ENCODE measurements at regions not wholly inside any gene's neighbourhood (a gene's known extent, or its start where the extent isn't known, plus 50 kb on each side); places are given as distances from the start of the nearest gene placed in this dataset.

GRCh38 chr10:44761076-44761475 lies 150.1 kb upstream of the TMEM72 start:
- no peaks in the 10 kb centered on the region for H3K9me2 ChIP-seq (replicated peaks; ENCODE audit: insufficient read depth)
- peaks cover under 1% of the 10 kb centered on the region for H3K4me1 ChIP-seq (ENCODE audit: insufficient read depth)
- no peaks in the 10 kb centered on the region for H4K20me1 ChIP-seq (ENCODE audit: insufficient read depth, poor library complexity, severe bottlenecking)
- H3K27ac ChIP-seq = no peak overlapping the region
- no peaks in the 10 kb centered on the region for H3K79me2 ChIP-seq
- H3K27me3 ChIP-seq = no peaks in the 10 kb centered on the region
- no peak overlapping the region for H2AFZ ChIP-seq
- no peaks in the 10 kb centered on the region for H3K9me3 ChIP-seq (ENCODE audit: low read depth)
- no peak for DNase-seq (ENCODE audit: low spot score)
- no peaks in the 10 kb centered on the region for H3K36me3 ChIP-seq (replicated peaks; ENCODE audit: insufficient read depth, low read depth)
- no peak overlapping the region for H3K4me3 ChIP-seq
- no peak overlapping the region for H3K4me2 ChIP-seq
- WGBS (ENCODE audit: low lambda C conversion rate, missing lambda C conversion rate) = 69% methylated on average over 5 of the region's 5 CpGs
- no peak for TF ChIP-seq EZH2 (IDR thresholded peaks at IDR 0.05; ENCODE audit: borderline replicate concordance)
- TF ChIP-seq CTCF (IDR thresholded peaks at IDR 0.05; ENCODE audit: poor library complexity) = no peak
- no peak for TF ChIP-seq EZH2phosphoT487 (IDR thresholded peaks at IDR 0.05; ENCODE audit: low read depth, severe bottlenecking, unreplicated experiment)

GRCh38 chr10:44763331-44763730 lies 147.8 kb upstream of the TMEM72 start:
- 58% methylated on average over 3 of the region's 3 CpGs for WGBS (ENCODE audit: low lambda C conversion rate, missing lambda C conversion rate)

GRCh38 chr10:44765299-44765698 lies 145.8 kb upstream of the TMEM72 start:
- H3K4me2 ChIP-seq = no peak overlapping the region
- H4K20me1 ChIP-seq (ENCODE audit: insufficient read depth, poor library complexity, severe bottlenecking) = no peaks in the 10 kb centered on the region
- H3K27ac ChIP-seq = no peak overlapping the region
- no peak for TF ChIP-seq EZH2phosphoT487 (IDR thresholded peaks at IDR 0.05; ENCODE audit: low read depth, severe bottlenecking, unreplicated experiment)
- TF ChIP-seq CTCF (IDR thresholded peaks at IDR 0.05; ENCODE audit: poor library complexity) = no peak
- no peak for TF ChIP-seq EZH2 (IDR thresholded peaks at IDR 0.05; ENCODE audit: borderline replicate concordance)
- H3K9me3 ChIP-seq (ENCODE audit: low read depth) = no peaks in the 10 kb centered on the region
- DNase-seq (ENCODE audit: low spot score) = no peak
- H3K4me1 ChIP-seq (ENCODE audit: insufficient read depth) = peaks cover 20% of the 10 kb centered on the region
- WGBS (ENCODE audit: low lambda C conversion rate, missing lambda C conversion rate) = 63% methylated on average over 1 of the region's 1 CpG
- no peak overlapping the region for H3K4me3 ChIP-seq
- H3K36me3 ChIP-seq (replicated peaks; ENCODE audit: insufficient read depth, low read depth) = no peaks in the 10 kb centered on the region
- H3K9me2 ChIP-seq (replicated peaks; ENCODE audit: insufficient read depth) = no peaks in the 10 kb centered on the region
- H2AFZ ChIP-seq = no peak overlapping the region
- H3K79me2 ChIP-seq = no peaks in the 10 kb centered on the region
- no peaks in the 10 kb centered on the region for H3K27me3 ChIP-seq

More at GRCh38 chr10:44763331-44763730, 147.8 kb upstream of the TMEM72 start:
- H3K9me2 ChIP-seq (replicated peaks; ENCODE audit: insufficient read depth) = no peaks in the 10 kb centered on the region
- H3K27ac ChIP-seq = no peak overlapping the region
- H3K9me3 ChIP-seq (ENCODE audit: low read depth) = no peaks in the 10 kb centered on the region
- TF ChIP-seq CTCF (IDR thresholded peaks at IDR 0.05; ENCODE audit: poor library complexity) = no peak
- no peak for TF ChIP-seq EZH2 (IDR thresholded peaks at IDR 0.05; ENCODE audit: borderline replicate concordance)
- TF ChIP-seq EZH2phosphoT487 (IDR thresholded peaks at IDR 0.05; ENCODE audit: low read depth, severe bottlenecking, unreplicated experiment) = no peak
- peaks cover 12% of the 10 kb centered on the region for H3K4me1 ChIP-seq (ENCODE audit: insufficient read depth)
- DNase-seq (ENCODE audit: low spot score) = no peak
- no peaks in the 10 kb centered on the region for H3K27me3 ChIP-seq
- H3K4me3 ChIP-seq = no peak overlapping the region
- H3K36me3 ChIP-seq (replicated peaks; ENCODE audit: insufficient read depth, low read depth) = no peaks in the 10 kb centered on the region
- H3K4me2 ChIP-seq = no peak overlapping the region
- no peaks in the 10 kb centered on the region for H4K20me1 ChIP-seq (ENCODE audit: insufficient read depth, poor library complexity, severe bottlenecking)
- H2AFZ ChIP-seq = no peak overlapping the region
- H3K79me2 ChIP-seq = no peaks in the 10 kb centered on the region

GRCh38 chr10:44766631-44767030 lies 144.5 kb upstream of the TMEM72 start:
- no peak overlapping the region for H3K4me3 ChIP-seq
- no peak overlapping the region for H2AFZ ChIP-seq
- TF ChIP-seq CTCF (IDR thresholded peaks at IDR 0.05; ENCODE audit: poor library complexity) = no peak
- no peak for TF ChIP-seq EZH2 (IDR thresholded peaks at IDR 0.05; ENCODE audit: borderline replicate concordance)
- TF ChIP-seq EZH2phosphoT487 (IDR thresholded peaks at IDR 0.05; ENCODE audit: low read depth, severe bottlenecking, unreplicated experiment) = no peak
- peaks cover 20% of the 10 kb centered on the region for H3K4me1 ChIP-seq (ENCODE audit: insufficient read depth)
- no peak for DNase-seq (ENCODE audit: low spot score)
- WGBS (ENCODE audit: low lambda C conversion rate, missing lambda C conversion rate) = 63% methylated on average over 5 of the region's 5 CpGs
- H3K79me2 ChIP-seq = no peaks in the 10 kb centered on the region
- H3K9me2 ChIP-seq (replicated peaks; ENCODE audit: insufficient read depth) = no peaks in the 10 kb centered on the region
- H3K27ac ChIP-seq = peak overlapping the region; percentile 51
- no peaks in the 10 kb centered on the region for H3K27me3 ChIP-seq
- no peak overlapping the region for H3K4me2 ChIP-seq
- no peaks in the 10 kb centered on the region for H3K9me3 ChIP-seq (ENCODE audit: low read depth)
- H4K20me1 ChIP-seq (ENCODE audit: insufficient read depth, poor library complexity, severe bottlenecking) = no peaks in the 10 kb centered on the region
- no peaks in the 10 kb centered on the region for H3K36me3 ChIP-seq (replicated peaks; ENCODE audit: insufficient read depth, low read depth)

All from hepatocyte (in vitro differentiated cells).